ENCODE measurements at regions not wholly inside any gene's neighbourhood (a gene's known extent, or its start where the extent isn't known, plus 50 kb on each side); places are given as distances from the start of the nearest gene placed in this dataset.
"Not testable (repeated sequence)": the region's sequence is repeated elsewhere in the genome, so short reads cannot be mapped to it uniquely, and the experiment has no call there.

DNA sequence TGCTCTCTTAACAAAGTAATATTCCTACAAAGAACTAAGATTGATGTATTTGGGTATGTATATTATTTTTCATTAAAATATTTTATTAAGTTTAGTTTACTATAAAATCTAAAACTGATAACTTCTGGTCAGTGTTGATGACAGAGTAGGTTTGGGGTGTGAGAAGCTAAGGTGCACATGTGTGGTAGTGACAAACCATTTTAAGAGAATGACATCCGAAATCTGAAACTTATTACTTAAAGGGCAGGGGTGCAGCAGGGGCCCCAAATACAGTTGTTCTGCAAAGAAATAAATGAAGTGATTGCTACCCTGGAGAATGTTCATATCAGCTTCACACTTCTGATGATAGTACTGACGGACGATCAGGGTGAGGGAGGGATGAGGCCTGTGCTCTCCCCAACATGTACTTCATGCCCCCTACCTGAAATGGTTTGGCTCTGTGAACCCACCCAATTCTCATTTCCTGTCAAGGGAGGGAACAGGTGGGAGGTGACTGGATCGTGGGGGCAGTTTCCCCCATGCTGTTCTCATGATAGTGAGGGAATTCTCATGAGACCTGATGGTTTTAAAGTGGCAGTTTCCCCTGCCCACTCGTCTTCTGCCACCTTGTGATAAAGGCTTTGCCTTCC is 125.3 kb upstream of the RFX3 start:
- no peaks in the 10 kb centered on the region for H3K9me3 Mint-ChIP-seq
- H3K4me1 Mint-ChIP-seq: peaks cover 18% of the 10 kb centered on the region
- no peaks in the 10 kb centered on the region for H3K27me3 Mint-ChIP-seq
- no peak for DNase-seq
- H3K4me3 Mint-ChIP-seq: no peak overlapping the region
- H3K27ac Mint-ChIP-seq: no peak overlapping the region
- peaks cover 3% of the 10 kb centered on the region for H3K36me3 Mint-ChIP-seq

DNA sequence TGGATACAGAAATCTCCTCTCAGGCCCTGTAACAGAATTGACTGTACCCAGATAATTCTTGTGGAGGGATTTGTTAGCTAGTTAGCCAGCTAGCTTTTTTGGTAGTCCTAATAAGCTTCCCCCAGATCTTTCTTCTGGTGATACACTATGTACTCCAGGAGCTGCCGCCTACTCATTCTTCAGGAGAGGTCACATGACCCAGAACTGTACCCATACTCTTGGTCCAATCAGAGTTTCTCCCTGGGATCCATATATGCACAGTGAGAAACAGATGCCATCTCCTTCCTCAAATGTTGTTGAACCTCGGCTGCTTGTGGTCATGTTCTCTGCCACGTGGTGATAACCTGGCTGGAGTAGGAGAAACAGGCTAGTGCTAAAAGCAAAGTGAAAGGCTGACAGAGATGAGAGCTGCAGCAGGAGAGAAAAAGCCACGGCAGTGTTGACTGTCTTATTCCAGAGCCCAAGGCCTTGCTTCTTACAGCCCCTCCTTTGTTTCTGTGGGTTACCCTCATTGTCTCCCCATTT is 123.0 kb upstream of the RFX3 start:
- Mint-ChIP-seq H3K9me3 (no peaks in the 10 kb centered on the region), H3K27ac (peak overlapping the region; percentile 4)

DNA sequence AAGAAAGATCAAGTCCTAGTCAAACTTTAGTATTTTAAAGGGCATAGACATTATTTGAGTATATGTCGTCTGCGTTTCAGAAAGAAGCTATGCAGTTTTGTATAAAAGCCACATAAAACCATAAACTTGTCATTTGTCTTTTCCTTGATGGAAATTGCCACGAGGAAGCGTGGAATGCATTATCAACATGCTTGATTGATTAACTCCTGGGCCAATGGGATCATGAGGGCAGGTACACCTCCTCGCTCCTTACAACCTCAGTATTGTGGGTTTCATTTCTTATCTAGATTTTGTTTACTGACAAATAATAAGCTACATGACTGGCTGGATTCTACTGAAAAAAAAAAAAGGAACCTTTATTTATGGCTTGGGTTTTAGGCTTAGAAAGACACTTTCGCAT is 122.5 kb upstream of the RFX3 start:
- DNase-seq: no peak
- H3K27ac Mint-ChIP-seq: no peak overlapping the region
- peaks cover 18% of the 10 kb centered on the region for H3K4me1 Mint-ChIP-seq

More for the DNA sequence above, 123.0 kb upstream of the RFX3 start:
- no peak for DNase-seq
- Mint-ChIP-seq H3K4me3 (no peak overlapping the region), H3K27me3 (no peaks in the 10 kb centered on the region), H3K36me3 (peaks cover 3% of the 10 kb centered on the region), H3K4me1 (peaks cover 18% of the 10 kb centered on the region)

DNA sequence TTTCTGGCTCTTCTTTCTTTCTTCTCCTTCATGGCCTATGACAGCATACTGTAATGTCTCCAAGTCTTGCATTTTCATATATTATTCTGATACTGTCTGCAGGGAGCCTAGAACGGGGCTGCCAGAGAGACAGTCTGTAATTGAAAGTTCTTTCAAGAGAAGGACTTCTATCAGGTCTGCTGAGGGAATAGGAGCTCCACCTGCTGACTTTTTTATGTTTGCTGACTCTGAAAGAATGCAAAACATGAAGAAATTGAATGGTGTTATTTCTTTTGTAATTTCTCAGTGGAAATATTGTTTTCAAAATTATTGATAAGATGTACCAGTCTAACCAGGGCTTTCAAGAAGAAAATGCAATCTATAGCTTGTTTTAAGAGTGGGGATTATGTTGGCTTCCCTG is 121.9 kb upstream of the RFX3 start:
- Mint-ChIP-seq H3K4me3 (no peak overlapping the region), H3K36me3 (no peaks in the 10 kb centered on the region), H3K27ac (no peak overlapping the region), H3K9me3 (no peaks in the 10 kb centered on the region), H3K4me1 (peaks cover 18% of the 10 kb centered on the region), H3K27me3 (no peaks in the 10 kb centered on the region)
- DNase-seq: no peak

More for the DNA sequence above, 122.5 kb upstream of the RFX3 start:
- H3K9me3 Mint-ChIP-seq: no peaks in the 10 kb centered on the region
- no peak overlapping the region for H3K4me3 Mint-ChIP-seq
- H3K27me3 Mint-ChIP-seq: no peaks in the 10 kb centered on the region
- H3K36me3 Mint-ChIP-seq: peaks cover under 1% of the 10 kb centered on the region

DNA sequence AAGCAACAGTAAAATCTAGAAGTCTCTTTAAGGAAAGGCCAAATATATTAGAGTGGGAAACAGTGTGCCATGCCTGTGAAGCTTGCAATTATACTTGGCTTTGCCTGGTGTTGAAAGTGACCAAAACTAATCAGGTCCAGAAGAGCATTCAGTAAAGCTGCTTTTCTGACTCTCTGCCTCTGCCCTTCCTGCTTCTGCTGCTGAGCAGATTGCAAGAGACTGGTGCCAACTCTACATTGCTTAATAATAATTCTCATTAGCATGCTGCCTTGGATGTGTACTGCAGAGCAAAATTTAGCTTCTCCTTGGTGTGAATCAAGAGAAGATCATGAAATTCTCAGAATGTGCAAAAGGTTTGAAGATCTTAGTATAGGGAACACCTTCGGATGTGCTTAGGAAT is 120.4 kb upstream of the RFX3 start:
- no peaks in the 10 kb centered on the region for H3K27me3 Mint-ChIP-seq
- no peaks in the 10 kb centered on the region for H3K36me3 Mint-ChIP-seq
- H3K4me1 Mint-ChIP-seq: peaks cover 9% of the 10 kb centered on the region
- DNase-seq: no peak
- no peak overlapping the region for H3K27ac Mint-ChIP-seq
- H3K4me3 Mint-ChIP-seq: no peak overlapping the region
- no peaks in the 10 kb centered on the region for H3K9me3 Mint-ChIP-seq

DNA sequence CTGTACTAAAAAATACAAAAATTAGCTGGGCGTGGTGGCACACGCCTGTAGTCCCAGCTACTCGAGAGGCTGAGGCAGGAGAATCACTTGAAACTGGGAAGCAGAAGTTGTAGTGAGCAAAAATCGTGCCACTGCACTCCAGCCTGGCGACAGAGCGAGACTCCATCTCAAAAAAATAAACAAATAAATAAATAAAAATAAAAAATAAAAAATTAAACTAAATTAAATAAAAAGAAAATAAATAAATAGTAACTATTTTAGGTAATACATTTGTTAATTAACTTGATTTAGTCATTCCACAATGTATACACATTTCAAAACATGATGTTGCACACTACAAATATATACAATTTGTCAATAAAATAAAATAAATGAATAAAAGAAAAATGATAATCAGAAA is 116.3 kb upstream of the RFX3 start:
- not testable (repeated sequence) for H3K4me3 Mint-ChIP-seq, H3K36me3 Mint-ChIP-seq, H3K27me3 Mint-ChIP-seq, DNase-seq, H3K27ac Mint-ChIP-seq, H3K9me3 Mint-ChIP-seq, H3K4me1 Mint-ChIP-seq

DNA sequence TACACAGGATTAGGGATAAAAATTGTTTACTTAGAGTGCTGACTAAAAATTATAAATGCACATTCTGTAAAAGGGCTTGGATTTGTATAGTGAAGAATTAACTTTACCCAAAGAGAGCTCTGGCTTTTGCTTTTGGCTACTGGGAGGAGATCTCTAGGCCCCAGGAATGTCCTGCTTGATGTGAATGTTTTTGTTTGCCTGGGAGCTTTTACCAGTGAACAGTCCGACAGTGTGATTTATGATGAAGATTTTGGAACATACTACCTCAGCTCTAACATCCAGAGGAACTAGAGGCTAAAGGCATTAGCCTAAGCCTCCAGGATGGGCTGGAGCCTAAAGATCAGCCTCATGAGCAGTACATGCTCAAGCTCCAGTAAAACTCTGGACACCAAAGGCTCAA is 103.7 kb upstream of the RFX3 start:
- no peak overlapping the region for H3K27ac Mint-ChIP-seq
- H3K9me3 Mint-ChIP-seq: peaks cover 5% of the 10 kb centered on the region
- DNase-seq: no peak
- no peaks in the 10 kb centered on the region for H3K4me1 Mint-ChIP-seq
- H3K36me3 Mint-ChIP-seq: peaks cover 13% of the 10 kb centered on the region
- H3K27me3 Mint-ChIP-seq: no peaks in the 10 kb centered on the region
- no peak overlapping the region for H3K4me3 Mint-ChIP-seq

DNA sequence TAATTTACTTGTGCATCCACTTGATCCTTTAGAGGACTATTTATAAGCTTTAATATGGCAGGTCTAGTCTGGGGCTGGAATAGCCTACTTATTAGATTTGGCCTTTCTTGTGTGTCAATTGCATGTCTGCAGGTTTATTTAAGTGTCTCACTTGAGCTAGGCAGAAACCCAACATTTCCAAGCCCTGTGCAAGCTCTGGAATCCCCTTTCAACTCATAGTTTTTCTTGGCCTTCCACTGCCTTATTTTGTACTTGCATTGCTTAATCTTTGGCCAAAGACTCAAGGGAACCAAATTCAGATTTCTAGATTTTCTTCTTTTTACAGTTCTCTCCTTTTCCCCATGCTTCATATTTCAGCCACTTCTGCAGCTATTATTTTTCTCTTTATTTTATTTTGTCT is 102.4 kb upstream of the RFX3 start:
- DNase-seq: no peak

DNA sequence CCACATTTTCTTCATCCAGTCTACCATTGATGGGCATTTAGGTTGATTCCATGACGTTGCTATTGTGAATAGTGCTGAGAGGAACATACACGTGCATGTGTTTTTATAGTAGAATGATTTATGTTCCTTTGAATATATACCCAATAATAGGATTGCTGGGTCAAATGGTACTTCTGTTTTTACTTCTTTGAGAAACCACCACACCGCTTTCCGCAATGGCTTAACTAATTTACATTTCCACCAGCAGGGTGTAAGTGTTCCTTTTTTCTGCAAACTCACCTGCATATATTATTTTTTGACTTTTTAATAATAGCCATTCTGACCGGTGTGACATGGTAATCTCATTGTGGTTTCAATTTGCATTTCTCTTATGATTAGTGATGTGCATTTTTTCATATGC is 82.2 kb upstream of the RFX3 start:
- H3K36me3 Mint-ChIP-seq: peaks cover 8% of the 10 kb centered on the region
- H3K9me3 Mint-ChIP-seq: peaks cover 1% of the 10 kb centered on the region
- no peak overlapping the region for H3K27ac Mint-ChIP-seq
- H3K4me1 Mint-ChIP-seq: no peaks in the 10 kb centered on the region
- H3K27me3 Mint-ChIP-seq: no peaks in the 10 kb centered on the region
- DNase-seq: no peak
- no peak overlapping the region for H3K4me3 Mint-ChIP-seq

More for the DNA sequence above, 102.4 kb upstream of the RFX3 start:
- H3K4me1 Mint-ChIP-seq: no peaks in the 10 kb centered on the region
- no peak overlapping the region for H3K4me3 Mint-ChIP-seq
- peaks cover 5% of the 10 kb centered on the region for H3K9me3 Mint-ChIP-seq
- H3K36me3 Mint-ChIP-seq: peaks cover 15% of the 10 kb centered on the region
- no peaks in the 10 kb centered on the region for H3K27me3 Mint-ChIP-seq
- no peak overlapping the region for H3K27ac Mint-ChIP-seq

DNA sequence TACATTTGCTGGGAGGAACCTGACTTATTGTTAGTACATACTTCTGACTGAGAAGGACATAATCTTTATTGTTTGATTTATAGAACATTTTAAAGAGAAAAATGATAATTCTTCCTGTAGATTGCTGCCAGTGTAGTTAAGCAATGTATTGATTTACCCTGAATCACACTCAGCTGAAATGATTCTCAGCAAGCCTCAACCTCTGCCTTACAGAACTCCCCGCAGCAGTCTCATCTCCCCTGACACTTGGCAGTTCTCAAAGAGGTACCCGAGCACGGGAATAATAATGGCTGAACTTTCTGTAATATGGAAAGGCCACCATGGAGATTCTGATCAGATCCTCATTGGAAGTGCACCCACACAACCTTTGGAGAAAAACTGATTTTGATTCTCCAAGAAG is 74.9 kb upstream of the RFX3 start:
- no peaks in the 10 kb centered on the region for H3K9me3 Mint-ChIP-seq
- DNase-seq: no peak
- H3K27me3 Mint-ChIP-seq: no peaks in the 10 kb centered on the region
- H3K4me3 Mint-ChIP-seq: no peak overlapping the region
- H3K36me3 Mint-ChIP-seq: no peaks in the 10 kb centered on the region
- H3K27ac Mint-ChIP-seq: no peak overlapping the region
- no peaks in the 10 kb centered on the region for H3K4me1 Mint-ChIP-seq

DNA sequence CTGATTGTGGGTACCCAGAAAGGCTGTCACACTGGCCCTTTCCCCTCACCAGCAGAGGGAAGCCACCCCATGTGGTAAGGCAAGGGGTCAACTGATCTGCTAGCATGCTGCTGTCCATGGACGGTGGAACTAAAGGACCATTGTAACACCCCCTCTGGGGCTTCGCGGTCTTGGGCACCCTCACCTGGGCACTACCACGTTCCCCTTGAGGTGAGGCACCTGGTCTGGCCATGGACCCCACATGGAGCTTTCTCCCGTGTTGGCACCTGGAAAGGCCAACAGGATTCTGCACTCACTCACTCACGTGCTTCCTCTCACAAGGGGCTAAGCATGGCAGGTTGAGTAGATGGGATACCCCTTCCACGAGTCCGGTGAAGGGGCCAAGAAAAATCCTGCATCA is 72.0 kb upstream of the RFX3 start:
- H3K36me3 Mint-ChIP-seq: peaks cover 3% of the 10 kb centered on the region

DNA sequence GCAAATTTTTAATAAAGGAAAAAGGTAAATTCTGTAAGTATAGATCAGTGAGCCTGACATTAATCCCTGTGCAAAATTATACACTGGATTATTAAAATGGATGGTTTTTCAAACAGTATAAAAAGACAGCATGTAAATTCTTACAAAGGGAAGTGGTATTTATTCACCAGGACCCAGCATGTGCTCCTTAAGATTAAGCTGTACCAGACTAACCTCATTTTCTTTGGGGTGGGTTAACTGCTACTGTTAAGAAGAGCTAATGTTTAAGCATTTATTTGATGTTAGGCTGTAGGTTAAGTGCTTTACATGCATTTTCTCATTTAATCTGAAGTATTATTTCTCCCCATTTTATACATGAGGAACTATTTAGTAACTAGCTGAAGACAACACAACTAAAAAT is 60.3 kb upstream of the RFX3 start:
- DNase-seq: no peak
- Mint-ChIP-seq H3K4me1 (peaks cover 3% of the 10 kb centered on the region), H3K4me3 (no peak overlapping the region), H3K36me3 (peaks cover 18% of the 10 kb centered on the region), H3K27ac (no peak overlapping the region), H3K9me3 (peaks cover 43% of the 10 kb centered on the region), H3K27me3 (no peaks in the 10 kb centered on the region)

More for the DNA sequence above, 72.0 kb upstream of the RFX3 start:
- H3K9me3 Mint-ChIP-seq: no peaks in the 10 kb centered on the region
- no peak overlapping the region for H3K27ac Mint-ChIP-seq
- DNase-seq: no peak
- no peaks in the 10 kb centered on the region for H3K4me1 Mint-ChIP-seq
- H3K4me3 Mint-ChIP-seq: no peak overlapping the region
- no peaks in the 10 kb centered on the region for H3K27me3 Mint-ChIP-seq

DNA sequence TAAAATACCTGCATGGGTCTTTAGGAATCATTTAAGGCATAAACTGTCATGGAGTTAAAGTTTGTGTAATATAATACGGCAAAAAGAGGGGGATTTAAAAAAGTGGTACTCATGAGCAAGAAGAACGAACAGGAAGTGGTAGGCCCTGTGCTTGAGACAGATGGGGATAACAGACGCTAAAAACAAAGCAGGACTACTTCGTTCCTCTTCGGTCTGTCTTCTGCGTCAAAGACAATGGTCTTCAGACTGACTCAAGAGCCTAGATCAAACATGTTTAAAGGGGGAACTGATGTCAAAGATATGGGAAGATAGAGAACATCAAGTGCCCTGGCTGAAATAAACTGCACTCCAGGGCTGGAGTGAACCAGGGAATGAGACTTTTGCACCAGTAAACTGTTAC is 59.8 kb upstream of the RFX3 start:
- Mint-ChIP-seq H3K27ac (peak overlapping the region; percentile 11), H3K4me3 (peak overlapping the region; percentile 18), H3K36me3 (peaks cover 17% of the 10 kb centered on the region), H3K9me3 (peaks cover 42% of the 10 kb centered on the region), H3K4me1 (peaks cover 3% of the 10 kb centered on the region), H3K27me3 (no peaks in the 10 kb centered on the region)
- no peak for DNase-seq

DNA sequence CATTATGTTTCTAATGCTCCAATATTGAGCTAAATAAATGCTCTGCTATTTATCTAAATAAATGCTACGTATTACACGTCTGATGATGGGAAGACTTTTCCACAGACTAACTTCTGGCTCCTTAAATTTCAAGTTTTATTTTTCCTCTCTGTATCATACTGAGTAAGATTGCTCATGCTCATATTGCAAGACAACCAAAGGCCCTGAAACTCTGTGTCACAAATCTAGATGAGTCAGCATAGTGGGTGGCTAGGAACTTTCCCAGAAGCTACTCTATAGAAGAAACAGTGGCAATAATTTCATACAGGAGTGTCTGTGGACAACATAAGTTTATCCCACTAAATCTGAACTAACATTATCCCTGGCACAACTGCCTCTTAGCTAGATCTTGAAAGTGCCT is 53.0 kb upstream of the RFX3 start:
- peaks cover 32% of the 10 kb centered on the region for H3K36me3 Mint-ChIP-seq
- DNase-seq: no peak
- H3K27me3 Mint-ChIP-seq: no peaks in the 10 kb centered on the region
- H3K4me1 Mint-ChIP-seq: peaks cover 4% of the 10 kb centered on the region
- peaks cover 32% of the 10 kb centered on the region for H3K9me3 Mint-ChIP-seq
- no peak overlapping the region for H3K4me3 Mint-ChIP-seq
- H3K27ac Mint-ChIP-seq: no peak overlapping the region

DNA sequence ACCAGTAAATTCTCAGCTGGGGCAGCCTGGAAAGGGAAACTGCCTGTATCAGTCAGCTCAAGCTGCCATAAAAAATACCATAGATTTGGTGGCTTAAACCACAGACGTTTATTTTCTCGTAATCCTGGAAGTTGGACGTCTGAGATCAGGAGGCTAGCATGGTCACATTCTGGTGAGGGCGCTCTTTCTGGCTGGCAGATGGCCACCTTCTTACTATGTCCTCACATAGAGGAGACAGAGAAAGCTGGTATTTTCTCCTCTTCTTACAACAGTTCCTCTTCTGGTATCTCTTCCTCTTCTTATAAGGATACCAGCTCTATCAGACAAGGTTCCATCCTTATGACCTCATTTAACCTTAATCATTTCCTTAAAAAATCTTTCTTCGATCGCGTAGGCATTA is 50.5 kb upstream of the RFX3 start:
- H3K36me3 Mint-ChIP-seq: peaks cover 28% of the 10 kb centered on the region

DNA sequence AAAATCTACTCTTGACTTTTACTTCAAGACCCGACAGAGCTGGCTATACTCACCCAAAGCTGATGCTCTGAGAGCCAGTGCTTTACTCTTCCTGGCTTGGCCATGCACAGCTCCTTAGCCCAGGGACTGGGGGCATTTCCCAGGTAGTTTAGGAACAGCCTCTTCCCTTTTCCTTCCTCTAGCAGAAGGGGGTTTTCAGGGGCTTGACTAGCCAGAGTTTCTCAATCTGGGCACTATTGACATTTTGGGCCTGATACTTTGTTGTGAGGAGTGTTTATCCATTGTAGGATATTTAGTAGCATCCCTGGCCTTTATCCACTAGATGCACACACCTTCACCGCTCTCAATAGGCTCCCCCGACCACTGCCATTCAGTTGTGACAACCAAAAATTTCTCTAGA is 50.0 kb upstream of the RFX3 start:
- no peak for DNase-seq
- peaks cover 11% of the 10 kb centered on the region for H3K9me3 Mint-ChIP-seq
- peaks cover 4% of the 10 kb centered on the region for H3K4me1 Mint-ChIP-seq
- H3K27me3 Mint-ChIP-seq: no peaks in the 10 kb centered on the region
- no peak overlapping the region for H3K27ac Mint-ChIP-seq
- H3K36me3 Mint-ChIP-seq: peaks cover 24% of the 10 kb centered on the region
- H3K4me3 Mint-ChIP-seq: no peak overlapping the region

More for the DNA sequence above, 50.5 kb upstream of the RFX3 start:
- Mint-ChIP-seq H3K27me3 (no peaks in the 10 kb centered on the region), H3K4me1 (peaks cover 4% of the 10 kb centered on the region), H3K4me3 (no peak overlapping the region), H3K9me3 (peaks cover 14% of the 10 kb centered on the region), H3K27ac (no peak overlapping the region)
- no peak for DNase-seq

Data from activated naive CD8-positive, alpha-beta T cell treated with anti-CD3 and anti-CD28 coated beads for 36 hours (primary cell).